MCF 10A (cell line): ENCODE measurements at regions not wholly inside any gene's neighbourhood (a gene's known extent, or its start where the extent isn't known, plus 50 kb on each side); places are given as distances from the start of the nearest gene placed in this dataset.

Experiments used
- BruUV-seq: library from RNA; stranded (reverse); fragments of 400-500 nt; replicated peaks from 2 replicates; lab custom pipeline; 2021; lab: Mats Ljungman, UMichigan
- CTCF ChIA-PET: fragments of 300-600 bp; sonication (Branson Sonifier 250); formaldehyde crosslinking; extraction: SDS; loops from one replicate; lab custom pipeline; 2021; ENCODE audit warnings: antibody characterized with exemption, inconsistent platforms; lab: Yijun Ruan, JAX
- POLR2A ChIA-PET: fragments of 300-600, 350-650 bp; sonication (Branson Sonifier 250); formaldehyde crosslinking; extraction: SDS; loops from one replicate; lab custom pipeline; 2020; ENCODE audit warnings: antibody characterized with exemption, inconsistent platforms; lab: Yijun Ruan, JAX
- DNase-seq: peaks from one replicate; pipeline ENCODE4 v3.0.0-alpha.2; 2018; ENCODE audit not compliant: unreplicated experiment
- H3K27ac Mint-ChIP-seq: one replicate; pipeline ENCODE4 v1.8.0; 2022; ENCODE audit warnings: mild to moderate bottlenecking, low read depth, mixed read lengths; ENCODE audit not compliant: unreplicated experiment
- H3K27me3 Mint-ChIP-seq: one replicate; pipeline ENCODE4 v1.8.0; 2022; ENCODE audit warnings: mixed read lengths; ENCODE audit not compliant: insufficient read depth, unreplicated experiment
- H3K36me3 Mint-ChIP-seq: one replicate; pipeline ENCODE4 v1.8.0; 2022; ENCODE audit warnings: mild to moderate bottlenecking, moderate library complexity, mixed read lengths; ENCODE audit not compliant: insufficient read depth, unreplicated experiment
- H3K4me1 Mint-ChIP-seq: one replicate; pipeline ENCODE4 v1.8.0; 2022; ENCODE audit warnings: mixed read lengths; ENCODE audit not compliant: insufficient read depth, unreplicated experiment
- H3K4me3 Mint-ChIP-seq: one replicate; pipeline ENCODE4 v1.8.0; 2022; ENCODE audit warnings: mild to moderate bottlenecking, moderate library complexity, mixed read lengths; ENCODE audit not compliant: unreplicated experiment
- H3K9me3 Mint-ChIP-seq: one replicate; pipeline ENCODE4 v1.8.0; 2022; ENCODE audit warnings: mixed read lengths; ENCODE audit not compliant: unreplicated experiment
- CTCF ChIP-seq: fragments of 200-600 bp; IDR thresholded peaks from one replicate; pipeline ENCODE4 v1.8.0; 2022; ENCODE audit warnings: antibody characterized with exemption, mild to moderate bottlenecking; ENCODE audit not compliant: unreplicated experiment
- intact Hi-C: fragments of 100-400 bp; cut with micrococcal nuclease; formaldehyde crosslinking; loops from 2 replicates; pipeline ENCODE4 v1.14.1; 2022

DNA sequence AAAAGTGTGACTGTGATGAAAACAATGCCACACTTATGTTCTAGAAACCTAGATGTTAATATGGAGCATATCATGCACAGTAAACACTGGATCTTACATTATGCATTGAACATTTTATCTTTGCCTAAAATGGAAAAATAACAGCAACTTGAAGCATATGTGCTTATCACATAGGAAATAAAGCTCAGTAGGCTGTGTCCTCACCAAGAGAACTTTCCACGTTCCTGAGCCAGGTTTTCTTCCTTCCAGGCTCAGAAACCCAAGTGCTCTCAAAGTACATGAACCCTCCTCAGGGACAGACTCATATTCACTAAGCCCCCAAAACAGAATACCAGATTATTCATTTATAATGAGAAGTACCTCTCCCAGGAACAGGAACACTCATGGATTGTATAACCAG, 79.4 kb upstream of the PRKAR2B start:
- Mint-ChIP-seq H3K4me1 (no peaks in the 10 kb centered on the region), H3K4me3 (no peak overlapping the region), H3K36me3 (no peaks in the 10 kb centered on the region), H3K27me3 (peaks cover 47% of the 10 kb centered on the region), H3K9me3 (no peaks in the 10 kb centered on the region), H3K27ac (no peak overlapping the region)
- DNase-seq, result no peak
- no TSS peak for BruUV-seq
- POLR2A ChIA-PET, result no interaction called here
- intact Hi-C loops, result no loop called here
- CTCF ChIA-PET, result interaction anchor here (0.6 kb wide), 1 partner anchor 102 kb away, joined by 3 read pairs; no protein-coding TSS in a partner anchor
- no peak for TF ChIP-seq CTCF

DNA sequence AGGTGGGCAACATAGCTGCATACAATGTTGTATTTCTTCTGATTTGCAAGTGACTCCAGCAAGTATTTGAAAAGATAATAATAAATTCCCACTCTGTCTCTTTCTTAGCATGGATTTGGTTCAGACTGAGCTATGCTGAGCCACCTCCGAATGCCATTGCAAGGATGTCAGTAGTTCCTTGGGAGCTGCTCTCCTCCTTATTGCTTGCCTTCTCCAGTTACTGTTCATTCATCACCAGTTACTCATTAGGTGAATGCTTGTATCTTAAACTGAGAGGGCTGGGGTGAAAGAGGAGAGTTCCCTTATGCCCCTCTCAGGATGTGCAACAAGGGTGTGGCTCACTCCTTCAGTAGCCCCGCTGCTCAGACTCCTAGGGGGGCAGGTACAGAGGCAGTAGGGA, 78.4 kb upstream of the PRKAR2B start:
- CTCF ChIA-PET, result interaction anchor here (1.0 to 1.1 kb wide), 2 partner anchors 10 to 18 kb away, joined by 4 read pairs; no protein-coding TSS in a partner anchor
- Mint-ChIP-seq H3K4me1 (no peaks in the 10 kb centered on the region), H3K4me3 (no peak overlapping the region), H3K36me3 (no peaks in the 10 kb centered on the region), H3K9me3 (no peaks in the 10 kb centered on the region), H3K27ac (no peak overlapping the region), H3K27me3 (peaks cover 42% of the 10 kb centered on the region)
- no peak for DNase-seq
- intact Hi-C loops, result no loop called here
- TF ChIP-seq CTCF, result no peak
- no TSS peak for BruUV-seq
- POLR2A ChIA-PET, result interaction anchor here (0.6 kb wide), 1 partner anchor 286 kb away, joined by 3 read pairs; no protein-coding TSS in a partner anchor

DNA sequence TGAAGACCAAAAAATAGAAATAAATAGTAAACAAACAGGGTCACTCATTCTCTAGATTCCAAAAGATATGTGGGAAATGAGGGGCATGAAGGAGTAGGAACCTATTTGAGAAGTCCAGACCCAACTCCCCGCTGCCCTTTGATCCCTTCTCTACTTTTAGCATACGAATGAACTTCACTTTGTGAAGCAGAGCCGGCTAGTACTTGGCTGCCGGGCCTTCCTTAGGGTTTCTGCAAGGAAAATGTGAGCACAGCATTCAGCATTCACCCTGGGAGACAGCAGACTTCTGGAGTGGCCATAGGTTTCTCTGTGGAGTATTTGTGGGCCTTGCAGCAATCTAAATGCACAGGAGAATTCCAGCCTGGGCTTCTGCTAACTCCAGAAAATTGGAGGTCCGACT, 76.3 kb upstream of the PRKAR2B start:
- H3K27ac Mint-ChIP-seq, result no peak overlapping the region
- H3K4me1 Mint-ChIP-seq, result no peaks in the 10 kb centered on the region
- no peak for DNase-seq
- ChIA-PET POLR2A (interaction anchor here (0.6 kb wide), 1 partner anchor 31 kb away, joined by 3 read pairs; no protein-coding TSS in a partner anchor), CTCF (interaction anchor here (1.0 kb wide), 1 partner anchor 179 kb away, joined by 5 read pairs; no protein-coding TSS in a partner anchor)
- H3K9me3 Mint-ChIP-seq, result no peaks in the 10 kb centered on the region
- no TSS peak for BruUV-seq
- intact Hi-C loops, result no loop called here
- no peaks in the 10 kb centered on the region for H3K36me3 Mint-ChIP-seq
- TF ChIP-seq CTCF, result no peak
- H3K27me3 Mint-ChIP-seq, result peaks cover 30% of the 10 kb centered on the region
- no peak overlapping the region for H3K4me3 Mint-ChIP-seq

DNA sequence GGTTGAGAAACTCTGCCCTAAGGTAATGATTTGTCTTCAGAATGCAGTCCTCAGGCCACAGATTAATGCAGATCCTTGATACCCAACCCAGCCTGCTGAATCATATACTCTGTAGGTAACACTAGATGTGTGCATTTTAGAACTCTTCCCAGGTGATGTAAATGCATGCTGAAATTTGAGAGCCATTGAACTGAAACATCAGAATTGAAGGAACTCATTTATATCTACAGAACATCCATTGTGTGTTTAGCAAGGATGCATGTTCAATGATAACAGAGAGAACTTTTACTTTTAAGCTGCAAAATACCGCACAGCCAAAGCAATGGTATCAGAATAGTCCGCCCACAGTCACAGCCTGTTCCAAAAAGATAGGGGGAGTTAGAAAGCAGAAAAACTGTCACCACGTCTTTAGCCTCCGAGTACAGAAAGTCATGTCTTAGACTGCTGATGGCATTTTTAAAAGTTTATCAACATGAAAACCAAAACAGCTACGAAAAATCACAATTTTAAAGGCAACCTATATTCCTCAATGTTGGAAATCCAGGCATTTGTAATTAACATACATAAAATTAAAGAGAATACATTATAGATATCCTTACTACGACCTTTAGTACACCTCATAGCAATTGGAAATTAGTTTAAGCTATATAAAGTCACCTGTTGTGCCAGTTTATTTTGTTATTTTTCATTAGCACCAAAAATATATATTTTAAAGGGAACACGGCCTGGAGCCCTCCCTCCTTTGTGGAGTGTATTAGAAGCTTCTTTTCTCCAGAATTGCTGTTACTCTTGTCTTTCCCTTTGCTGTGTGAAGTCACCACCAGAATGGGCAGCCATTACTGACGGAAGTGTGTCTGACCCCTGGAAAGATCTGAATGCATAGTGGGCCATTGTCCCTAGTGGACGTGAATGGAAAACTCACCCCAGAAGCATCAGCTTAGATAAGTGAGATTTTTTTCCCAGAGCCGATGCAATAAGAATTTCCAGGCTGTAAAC, 65.8 kb upstream of the PRKAR2B start:
- ChIA-PET POLR2A (interaction anchor here (0.9 kb wide), 1 partner anchor 16 kb away, joined by 4 read pairs; no protein-coding TSS in a partner anchor), CTCF (interaction anchor here (0.7 to 1.2 kb wide), 3 partner anchors 16 to 436 kb away, joined by 3 to 5 read pairs (median 4); no protein-coding TSS in a partner anchor)
- TF ChIP-seq CTCF, result no peak
- Mint-ChIP-seq H3K4me1 (no peaks in the 10 kb centered on the region), H3K36me3 (no peaks in the 10 kb centered on the region), H3K4me3 (no peak overlapping the region), H3K27me3 (no peaks in the 10 kb centered on the region), H3K27ac (no peak overlapping the region), H3K9me3 (no peaks in the 10 kb centered on the region)
- intact Hi-C loops, result no loop called here
- DNase-seq, result no peak
- no TSS peak for BruUV-seq
